ENCODE measurements at regions not wholly inside any gene's neighbourhood (a gene's known extent, or its start where the extent isn't known, plus 50 kb on each side); places are given as distances from the start of the nearest gene placed in this dataset.
"Not testable (repeated sequence)": the region's sequence is repeated elsewhere in the genome, so short reads cannot be mapped to it uniquely, and the experiment has no call there.

DNA sequence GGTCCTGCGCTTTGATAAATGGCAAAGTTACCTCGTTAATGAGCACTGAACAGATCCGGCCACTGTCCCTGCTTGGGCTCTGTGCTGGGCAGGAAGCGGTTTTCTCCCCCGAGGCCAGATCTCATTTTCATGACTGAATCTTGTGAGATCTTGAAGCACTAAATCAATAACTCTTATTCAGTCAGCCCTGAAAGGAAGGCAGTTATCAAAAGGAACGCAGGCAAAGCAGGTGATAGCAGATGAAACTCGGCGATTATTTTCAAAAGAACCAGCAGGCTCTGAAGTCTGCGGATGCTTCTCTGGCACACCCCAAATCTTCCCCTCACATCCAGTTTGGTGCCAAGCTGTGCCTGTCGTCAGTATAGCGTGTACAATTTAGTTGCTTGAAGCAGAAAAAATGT is 228.7 kb downstream of the BAMBI start:
- Histone ChIP-seq H3K27me3 (no peaks in the 10 kb centered on the region), H3K4me1 (no peaks in the 10 kb centered on the region), H3K4me3 (no peak overlapping the region), H3K27ac (no peak overlapping the region), H3K36me3 (no peaks in the 10 kb centered on the region), H3K9me3 (no peaks in the 10 kb centered on the region)
- TF ChIP-seq EP300 (IDR thresholded peaks at IDR 0.05) = no peak
- no peak for DNase-seq (ENCODE audit: low spot score in 2 of 2)
- 34% methylated on average over 11 of the region's 11 CpGs for WGBS

GRCh38 chr10:28906415-28906814 is 229.1 kb downstream of the BAMBI start:
- 51% methylated on average over 4 of the region's 4 CpGs for WGBS
- no peaks in the 10 kb centered on the region for H3K4me1 ChIP-seq
- H3K27me3 ChIP-seq = no peaks in the 10 kb centered on the region
- no peak overlapping the region for H3K27ac ChIP-seq
- TF ChIP-seq POLR2A (IDR thresholded peaks at IDR 0.05) (no peak), POLR2AphosphoS5 (IDR thresholded peaks at IDR 0.05) (no peak)
- TF ChIP-seq, protein P1, sequence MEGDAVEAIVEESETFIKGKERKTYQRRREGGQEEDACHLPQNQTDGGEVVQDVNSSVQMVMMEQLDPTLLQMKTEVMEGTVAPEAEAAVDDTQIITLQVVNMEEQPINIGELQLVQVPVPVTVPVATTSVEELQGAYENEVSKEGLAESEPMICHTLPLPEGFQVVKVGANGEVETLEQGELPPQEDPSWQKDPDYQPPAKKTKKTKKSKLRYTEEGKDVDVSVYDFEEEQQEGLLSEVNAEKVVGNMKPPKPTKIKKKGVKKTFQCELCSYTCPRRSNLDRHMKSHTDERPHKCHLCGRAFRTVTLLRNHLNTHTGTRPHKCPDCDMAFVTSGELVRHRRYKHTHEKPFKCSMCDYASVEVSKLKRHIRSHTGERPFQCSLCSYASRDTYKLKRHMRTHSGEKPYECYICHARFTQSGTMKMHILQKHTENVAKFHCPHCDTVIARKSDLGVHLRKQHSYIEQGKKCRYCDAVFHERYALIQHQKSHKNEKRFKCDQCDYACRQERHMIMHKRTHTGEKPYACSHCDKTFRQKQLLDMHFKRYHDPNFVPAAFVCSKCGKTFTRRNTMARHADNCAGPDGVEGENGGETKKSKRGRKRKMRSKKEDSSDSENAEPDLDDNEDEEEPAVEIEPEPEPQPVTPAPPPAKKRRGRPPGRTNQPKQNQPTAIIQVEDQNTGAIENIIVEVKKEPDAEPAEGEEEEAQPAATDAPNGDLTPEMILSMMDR (IDR thresholded peaks at IDR 0.05) = no peak
- H3K36me3 ChIP-seq = no peaks in the 10 kb centered on the region
- H3K9me3 ChIP-seq = no peaks in the 10 kb centered on the region
- no peak overlapping the region for H3K4me3 ChIP-seq
- DNase-seq (ENCODE audit: low spot score in 2 of 2) = no peak

- Histone ChIP-seq H3K27ac (no peak overlapping the region), H3K27me3 (no peaks in the 10 kb centered on the region), H3K9me3 (no peaks in the 10 kb centered on the region), H3K36me3 (no peaks in the 10 kb centered on the region), H3K4me1 (no peaks in the 10 kb centered on the region), H3K4me3 (no peak overlapping the region)
- 95% methylated on average over 3 of the region's 3 CpGs for WGBS
- DNase-seq (ENCODE audit: low spot score in 2 of 2) = no peak
- TF ChIP-seq POLR2AphosphoS5 (IDR thresholded peaks at IDR 0.05) (no peak), POLR2A (IDR thresholded peaks at IDR 0.05) (no peak), EP300 (IDR thresholded peaks at IDR 0.05) (no peak)
- TF ChIP-seq, protein P1 (IDR thresholded peaks at IDR 0.05) = no peak
Observed at GRCh38 chr10:28906934-28907333, 229.6 kb downstream of the BAMBI start.

DNA sequence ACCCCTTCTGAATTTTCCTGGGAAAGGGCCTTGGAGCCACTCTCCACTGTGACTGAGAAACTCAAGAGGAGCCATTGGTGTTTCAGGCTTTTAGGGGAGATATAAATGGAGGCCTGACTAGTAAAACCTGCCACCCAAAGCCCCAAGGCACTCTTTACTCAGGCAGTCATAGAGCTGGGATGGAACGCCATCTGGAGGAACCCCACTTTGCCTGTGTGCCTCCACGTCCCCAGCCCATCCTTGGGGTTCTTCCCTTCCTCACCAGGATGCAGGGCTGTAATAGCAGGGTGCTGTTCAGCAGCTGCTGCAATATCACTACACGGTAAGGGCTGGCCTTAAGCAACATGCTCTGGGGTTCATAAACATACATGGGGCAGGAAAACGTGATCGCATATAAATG is 232.6 kb downstream of the BAMBI start:
- Histone ChIP-seq H3K4me3 (no peak overlapping the region), H3K27ac (no peak overlapping the region), H3K36me3 (no peaks in the 10 kb centered on the region), H3K4me1 (no peaks in the 10 kb centered on the region), H3K9me3 (no peaks in the 10 kb centered on the region), H3K27me3 (no peaks in the 10 kb centered on the region)
- TF ChIP-seq POLR2A (IDR thresholded peaks at IDR 0.05) = no peak
- TF ChIP-seq POLR2AphosphoS5 (IDR thresholded peaks at IDR 0.05) = no peak
- TF ChIP-seq, protein P1 (IDR thresholded peaks at IDR 0.05) = no peak
- TF ChIP-seq EP300 (IDR thresholded peaks at IDR 0.05) = no peak
- DNase-seq (ENCODE audit: low spot score in 2 of 2) = no peak
- WGBS = 95% methylated on average over 3 of the region's 5 CpGs

DNA sequence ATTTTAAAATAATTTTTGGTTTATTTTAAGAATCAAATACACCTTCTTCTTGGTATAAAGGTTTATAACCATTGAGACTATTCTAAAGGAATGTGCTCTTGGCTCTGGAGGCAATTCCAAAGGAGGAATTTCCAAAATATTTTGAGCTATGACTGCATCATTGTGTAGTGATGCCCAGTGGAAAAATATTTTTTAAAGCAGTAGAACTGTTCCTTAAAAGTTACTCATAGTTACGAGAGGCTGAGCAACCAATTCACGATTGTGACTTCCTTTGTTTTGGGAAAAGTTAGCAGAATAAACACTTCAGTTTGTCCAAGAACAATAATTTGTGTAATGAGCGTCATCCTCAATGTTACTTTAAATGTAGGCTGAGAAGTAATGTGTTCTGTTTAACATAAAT is 233.6 kb downstream of the BAMBI start:
- no peaks in the 10 kb centered on the region for H3K9me3 ChIP-seq
- WGBS = 47% methylated on average over 3 of the region's 3 CpGs
- no peaks in the 10 kb centered on the region for H3K27me3 ChIP-seq
- no peaks in the 10 kb centered on the region for H3K4me1 ChIP-seq
- no peak for TF ChIP-seq EP300 (IDR thresholded peaks at IDR 0.05)
- no peak for TF ChIP-seq POLR2AphosphoS5 (IDR thresholded peaks at IDR 0.05)
- TF ChIP-seq, protein P1 (IDR thresholded peaks at IDR 0.05) = no peak
- TF ChIP-seq POLR2A (IDR thresholded peaks at IDR 0.05) = no peak
- H3K36me3 ChIP-seq = no peaks in the 10 kb centered on the region
- DNase-seq (ENCODE audit: low spot score in 2 of 2) = no peak
- H3K4me3 ChIP-seq = no peak overlapping the region
- H3K27ac ChIP-seq = no peak overlapping the region

GRCh38 chr10:28911511-28911910 is 234.2 kb downstream of the BAMBI start:
- not testable (repeated sequence) for DNase-seq (ENCODE audit: low spot score in 2 of 2); H3K27ac ChIP-seq; H3K36me3 ChIP-seq; H3K9me3 ChIP-seq; H3K4me3 ChIP-seq; H3K27me3 ChIP-seq; H3K4me1 ChIP-seq
- 80% methylated on average over 8 of the region's 8 CpGs for WGBS
